ENCODE measurements at regions not wholly inside any gene's neighbourhood (a gene's known extent, or its start where the extent isn't known, plus 50 kb on each side); places are given as distances from the start of the nearest gene placed in this dataset.
"Not testable (repeated sequence)": the region's sequence is repeated elsewhere in the genome, so short reads cannot be mapped to it uniquely, and the experiment has no call there.

DNA sequence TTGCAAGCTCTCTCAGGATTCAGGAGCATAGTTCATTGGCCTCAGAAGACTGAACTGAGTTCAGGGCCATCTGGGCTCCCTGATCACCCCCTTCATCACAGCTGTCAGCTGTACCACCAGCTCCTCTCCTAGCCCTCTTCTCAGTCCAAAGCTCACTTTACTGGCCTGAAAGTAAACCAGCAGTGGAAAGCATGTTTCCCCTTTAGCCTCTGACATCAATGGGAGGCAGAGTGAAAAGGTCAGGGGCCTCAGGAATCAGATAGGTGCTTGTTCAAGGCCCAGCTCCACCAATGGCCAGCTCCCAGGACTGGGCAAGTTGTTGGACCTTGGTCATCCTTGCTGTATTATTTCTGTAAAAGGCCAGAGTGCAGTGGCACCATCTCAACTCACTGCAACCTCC, 223.4 kb downstream of the TLE3 start:
- DNase-seq: no peak

DNA sequence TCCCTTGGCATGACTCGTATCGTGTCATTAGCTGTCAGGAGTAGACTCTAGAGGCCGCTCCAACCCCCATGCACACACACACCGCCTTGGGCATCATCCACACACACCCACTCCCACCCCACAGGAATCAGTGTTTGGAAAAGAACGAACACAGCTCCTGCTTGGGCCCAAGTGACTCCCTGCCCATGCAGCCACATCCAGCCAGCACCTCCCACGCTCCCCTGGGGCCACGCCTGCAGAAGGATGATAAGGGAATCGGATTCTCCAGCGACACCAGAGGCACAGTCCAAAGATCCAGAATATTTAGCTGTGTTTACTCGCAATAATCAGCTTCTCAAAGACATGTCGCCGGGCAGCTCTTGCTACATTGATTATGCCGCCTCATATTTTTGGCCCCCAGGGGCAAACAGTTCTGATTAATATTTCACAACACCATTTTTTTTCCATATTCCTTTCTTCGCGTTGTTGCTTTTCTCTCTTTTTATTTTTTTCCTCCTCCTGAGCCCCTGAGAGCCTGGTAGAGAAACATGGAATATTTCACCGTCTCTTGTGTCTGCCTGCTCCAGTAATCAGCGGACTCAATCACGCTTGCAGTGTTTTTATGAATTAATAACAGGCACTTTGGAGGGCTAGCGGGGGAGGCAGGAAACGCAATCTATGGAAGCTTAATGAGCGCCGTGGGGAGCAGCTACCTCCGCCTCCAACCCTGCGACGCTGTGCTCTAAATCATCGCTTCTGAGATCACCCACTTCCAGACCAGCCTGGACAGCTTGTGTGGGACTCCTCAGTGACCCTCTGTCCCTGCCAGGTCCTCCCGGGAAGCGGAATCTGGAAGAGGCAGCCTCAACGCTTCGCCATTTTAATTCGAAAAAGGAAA, 221.4 kb downstream of the TLE3 start:
- no peak for DNase-seq

GRCh38 chr15:69879963-69880362, 217.8 kb downstream of the TLE3 start:
- DNase-seq: not testable (repeated sequence)

- DNase-seq: no peak
Observed at GRCh38 chr15:69880571-69881301, 217.0 kb downstream of the TLE3 start.

DNA sequence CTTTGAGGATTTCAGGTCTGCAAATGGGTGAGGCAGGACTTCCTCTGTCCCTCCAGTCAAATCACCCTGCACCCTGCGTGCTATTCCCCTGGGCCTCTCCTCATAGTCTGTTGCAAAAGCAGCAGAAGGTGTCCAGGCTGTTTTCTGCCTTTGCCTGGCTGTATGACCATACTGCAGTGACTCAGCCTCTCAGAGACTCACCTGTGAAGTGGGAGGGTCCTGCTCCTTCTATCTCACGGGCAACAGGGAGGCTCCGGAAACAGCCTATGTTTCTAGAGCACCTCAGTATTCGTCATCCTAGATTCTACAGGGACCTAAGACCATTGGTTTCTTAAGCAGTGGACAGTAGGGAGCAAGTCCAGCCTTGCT, 216.4 kb downstream of the TLE3 start:
- DNase-seq: no peak

- peak; percentile 50 for DNase-seq
Observed at GRCh38 chr15:69881766-69882165, 216.0 kb downstream of the TLE3 start.

DNA sequence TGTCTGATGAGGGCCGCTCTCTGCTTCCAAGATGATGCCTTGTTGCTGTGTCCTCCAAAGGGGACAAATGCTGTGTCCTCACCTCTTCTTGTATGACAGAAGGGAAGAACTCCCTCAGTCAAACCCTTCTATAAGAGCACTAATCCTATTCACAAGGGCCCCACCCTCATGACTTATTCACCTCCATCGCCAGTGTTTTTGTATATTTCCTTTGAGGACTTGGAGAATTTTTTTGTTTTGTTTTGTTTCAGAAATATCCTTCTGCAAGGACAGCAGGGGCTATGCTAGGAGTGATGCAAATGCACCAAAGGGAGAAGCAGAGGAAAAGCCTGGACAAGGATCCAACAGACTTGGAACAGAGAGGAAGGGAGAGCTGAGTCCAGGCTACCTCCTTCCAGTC, 214.4 kb downstream of the TLE3 start:
- DNase-seq: no peak

DNA sequence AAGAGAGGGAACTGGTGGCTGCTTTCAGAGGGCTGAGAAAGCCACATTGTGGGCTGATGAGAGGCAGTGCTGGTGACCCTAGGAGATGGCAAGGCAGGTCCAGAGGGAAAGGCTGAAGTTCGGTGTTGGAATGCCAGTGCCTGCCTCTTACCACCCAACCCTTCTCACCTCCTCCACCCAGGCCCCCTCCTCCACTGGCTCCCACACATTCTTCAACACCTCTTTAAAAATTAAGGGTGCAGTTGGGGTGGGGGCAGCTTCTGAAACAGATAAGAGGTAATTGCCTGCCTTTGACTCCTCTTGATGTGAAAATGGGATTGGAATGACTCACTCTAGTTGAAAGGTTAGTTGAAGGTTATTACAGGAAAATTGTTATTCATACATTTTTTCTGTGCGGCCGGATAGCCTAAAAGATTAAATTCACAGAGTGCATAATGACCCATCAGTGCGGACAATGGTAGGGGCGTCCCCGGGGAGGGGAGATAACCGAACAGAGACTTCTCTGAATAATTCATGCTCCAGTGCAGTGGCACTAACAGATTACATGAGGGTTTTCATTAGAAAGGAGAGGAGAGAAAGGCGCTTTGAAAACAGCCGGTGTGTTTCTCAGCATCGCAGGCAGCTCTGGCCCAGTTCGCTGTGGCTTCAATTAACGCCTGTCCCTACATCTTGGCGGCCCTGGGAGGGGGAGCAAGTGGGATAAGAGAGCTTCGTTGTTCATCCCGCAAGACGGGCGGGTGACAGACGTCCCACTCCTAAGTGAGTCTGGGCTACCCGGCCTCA, 212.4 kb downstream of the TLE3 start:
- no peak for DNase-seq

GRCh38 chr15:69887009-69887408, 210.7 kb downstream of the TLE3 start:
- DNase-seq: no peak

DNA sequence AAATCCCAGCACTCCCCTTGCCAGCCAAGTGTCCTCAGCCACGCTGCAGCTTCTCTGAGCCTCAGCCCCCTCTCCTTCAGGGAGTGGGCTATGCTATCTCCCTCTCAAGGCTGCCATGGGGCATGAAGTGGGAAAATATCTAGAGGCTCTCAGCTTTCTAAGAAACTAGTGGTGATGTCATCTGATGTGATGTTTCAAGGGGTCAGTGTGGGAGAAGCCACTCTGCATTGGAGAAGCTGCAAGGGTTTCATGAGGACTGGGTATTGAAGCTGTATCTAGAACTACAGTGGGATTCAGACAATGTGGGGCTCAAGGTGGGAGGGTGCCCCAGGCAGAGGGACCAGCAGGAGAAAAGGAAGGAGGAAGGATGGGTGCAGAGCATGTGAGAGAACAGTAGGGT, 210.2 kb downstream of the TLE3 start:
- DNase-seq: no peak

- DNase-seq: no peak
Observed at GRCh38 chr15:69888406-69888805, 209.3 kb downstream of the TLE3 start.

DNA sequence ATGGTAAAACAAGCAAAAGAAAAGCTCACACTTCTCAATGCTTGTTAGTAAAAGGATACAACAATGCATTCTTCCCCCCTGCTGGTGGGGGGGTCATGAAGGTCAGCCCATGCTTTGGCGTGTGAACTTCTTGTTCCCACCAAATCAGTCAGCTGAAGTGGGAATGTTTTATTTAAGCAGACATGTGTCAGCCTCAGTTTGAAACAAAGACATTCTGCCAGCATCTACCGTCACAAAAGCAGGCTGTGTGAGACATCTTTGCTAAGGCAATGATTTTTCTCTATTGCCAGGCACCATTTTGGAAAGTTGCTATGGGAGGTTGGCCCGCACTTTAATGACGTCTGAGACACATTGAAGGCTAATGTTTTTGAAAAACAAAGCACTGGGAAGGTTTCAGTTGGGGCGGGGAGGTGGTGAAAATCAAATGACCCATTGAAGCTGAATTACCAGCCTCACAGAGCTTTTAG, 206.6 kb downstream of the TLE3 start:
- no peak for DNase-seq

DNA sequence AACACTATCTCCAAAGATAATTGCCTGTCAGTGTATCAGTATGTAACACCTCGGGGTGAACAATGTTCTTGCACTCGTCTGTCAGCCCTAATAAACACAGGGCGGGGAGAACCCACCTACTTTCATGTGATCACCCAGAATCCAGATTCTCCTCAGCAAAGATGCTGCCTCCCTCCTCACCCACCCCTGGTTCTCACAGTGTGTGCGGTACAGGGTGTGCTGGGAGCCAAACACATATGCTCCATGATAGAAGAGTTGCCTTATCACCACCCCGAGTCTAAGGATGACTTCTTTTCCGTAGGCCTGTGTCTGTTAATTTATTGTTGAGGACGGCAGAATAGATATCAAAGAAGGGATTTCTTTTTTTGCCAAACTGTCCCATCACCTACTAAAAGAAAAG, 206.1 kb downstream of the TLE3 start:
- DNase-seq: no peak

DNA sequence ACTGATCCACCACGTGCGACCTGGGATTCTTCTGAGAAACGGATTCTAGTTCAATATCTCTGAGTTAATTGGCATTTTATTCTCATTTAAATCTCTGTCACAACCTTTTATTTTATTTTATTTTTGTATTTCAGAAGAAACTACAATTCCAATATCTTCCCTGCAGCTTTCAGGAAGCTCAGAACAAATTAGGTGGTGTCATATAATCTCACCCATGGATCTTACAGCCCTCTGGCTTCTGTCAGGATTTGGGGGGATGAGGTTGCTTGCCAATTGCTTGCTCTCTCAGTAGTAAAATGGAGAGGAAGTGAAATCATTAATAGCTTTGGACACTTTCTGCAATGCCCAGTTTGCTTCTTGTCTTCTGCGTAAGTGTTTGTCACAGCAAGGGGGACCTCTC, 205.4 kb downstream of the TLE3 start:
- DNase-seq: no peak

DNA sequence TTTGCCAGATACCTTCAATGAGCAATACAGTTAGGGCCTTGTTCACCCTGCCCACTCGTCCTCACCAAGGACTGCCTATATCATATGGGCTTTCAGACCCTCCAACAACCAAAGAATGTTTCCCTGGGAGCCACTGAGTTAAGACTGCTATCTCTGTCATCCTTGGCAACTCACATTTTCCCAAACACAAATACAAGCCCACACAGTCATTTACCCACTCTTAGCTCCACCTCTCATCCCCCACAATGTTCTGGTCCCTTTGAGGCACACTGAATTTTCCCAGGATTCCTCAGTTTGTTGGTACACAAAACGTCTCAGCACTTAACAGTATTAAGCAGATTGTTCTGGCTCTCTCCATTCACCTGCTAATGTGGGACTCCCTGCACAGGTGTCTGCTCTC, 204.6 kb downstream of the TLE3 start:
- no peak for DNase-seq

GRCh38 chr15:69893863-69894262, 203.9 kb downstream of the TLE3 start:
- peak; percentile 57 for DNase-seq

DNA sequence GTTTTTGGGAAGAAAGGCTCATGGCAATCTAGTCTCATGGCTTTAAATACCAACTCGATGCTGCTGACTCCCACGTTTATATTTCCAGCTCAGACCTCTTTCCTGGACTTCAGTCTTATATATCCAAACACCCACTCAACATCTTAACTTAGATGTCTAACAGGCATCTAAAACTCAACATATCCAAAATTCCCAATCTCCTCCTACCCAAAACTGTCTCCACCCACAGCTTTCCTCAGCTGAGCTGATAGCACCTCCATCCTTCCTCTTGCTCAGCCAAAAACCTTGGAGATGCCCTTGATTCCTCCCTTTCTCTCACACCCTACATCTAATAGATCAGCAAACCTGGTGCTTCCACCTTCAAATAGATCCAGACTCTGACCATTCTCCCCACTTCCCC, 202.5 kb downstream of the TLE3 start:
- no peak for DNase-seq

DNA sequence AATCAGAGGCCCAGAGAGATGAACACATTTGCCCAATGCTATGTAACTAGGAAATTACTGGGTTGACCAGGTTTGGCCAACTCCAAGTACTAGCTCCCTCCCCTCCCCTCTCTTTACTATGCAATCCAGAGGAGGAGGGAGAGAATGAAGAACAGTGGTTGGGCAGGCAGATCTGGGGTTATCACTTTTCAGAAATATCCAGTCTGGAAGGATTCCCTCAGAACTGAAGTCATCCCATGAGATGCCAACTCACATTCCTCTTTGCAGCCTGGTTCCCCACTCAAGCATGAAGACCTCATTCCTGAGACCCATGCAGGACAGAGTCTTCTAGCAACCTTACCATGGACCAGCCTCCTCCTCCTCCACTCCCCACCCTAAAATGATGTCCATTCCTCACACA, 201.1 kb downstream of the TLE3 start:
- DNase-seq: no peak

GRCh38 chr15:69897061-69897460, 200.7 kb downstream of the TLE3 start:
- DNase-seq: no peak

DNA sequence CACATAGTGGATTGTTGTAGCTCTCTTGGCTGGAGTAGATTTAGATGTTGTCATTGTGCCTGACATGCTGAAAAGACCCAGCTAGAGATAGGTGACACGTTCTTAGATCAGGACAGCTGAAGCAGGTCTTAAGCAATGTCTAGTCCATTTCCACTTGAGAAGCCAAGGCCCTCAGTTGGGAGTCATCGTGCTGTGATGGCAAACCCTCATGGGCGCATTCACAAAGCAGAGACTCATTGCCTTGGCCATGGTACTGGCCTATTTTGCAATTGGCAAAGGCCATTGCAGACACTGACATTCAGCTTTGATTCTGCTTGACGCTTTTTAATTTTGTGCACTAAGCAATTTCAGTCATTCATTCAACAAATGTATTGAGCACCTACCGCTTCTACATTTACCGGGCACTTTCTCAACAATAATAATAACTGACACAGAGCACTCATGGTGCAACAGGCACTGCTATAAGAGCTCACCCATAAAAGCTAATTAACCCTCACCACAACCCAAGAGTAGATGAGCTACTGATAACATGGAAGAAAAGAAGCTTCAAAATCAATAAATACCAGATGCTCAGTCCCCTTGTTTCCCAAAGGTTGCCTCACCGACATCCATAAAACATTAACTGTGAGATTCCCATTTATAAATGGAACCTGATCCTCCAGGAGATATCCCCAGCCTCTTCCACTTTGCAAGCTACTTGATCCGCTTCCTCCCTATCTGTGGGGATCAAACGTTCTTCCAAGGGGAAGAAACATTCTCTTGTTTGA, 200.1 kb downstream of the TLE3 start:
- peak; percentile 12 for DNase-seq

DNA sequence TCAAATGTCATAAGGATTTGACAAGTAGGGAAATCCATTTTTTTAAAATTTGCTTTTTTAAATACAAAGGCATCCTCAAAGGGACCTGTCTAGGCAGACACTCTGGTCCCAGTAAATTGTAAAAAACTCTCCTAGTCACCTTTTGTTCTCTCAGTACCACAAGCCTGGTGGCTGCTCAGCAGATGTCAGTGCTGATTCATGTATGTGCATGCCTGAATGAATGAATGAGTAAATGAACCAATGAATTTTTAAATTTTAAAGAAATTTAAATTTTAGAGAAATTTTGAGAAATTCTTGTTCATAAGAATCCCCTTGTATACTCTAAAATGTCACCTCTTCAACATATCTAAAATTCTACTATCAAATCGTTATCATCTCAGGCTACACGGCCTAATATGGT, 199.5 kb downstream of the TLE3 start:
- no peak for DNase-seq

DNA sequence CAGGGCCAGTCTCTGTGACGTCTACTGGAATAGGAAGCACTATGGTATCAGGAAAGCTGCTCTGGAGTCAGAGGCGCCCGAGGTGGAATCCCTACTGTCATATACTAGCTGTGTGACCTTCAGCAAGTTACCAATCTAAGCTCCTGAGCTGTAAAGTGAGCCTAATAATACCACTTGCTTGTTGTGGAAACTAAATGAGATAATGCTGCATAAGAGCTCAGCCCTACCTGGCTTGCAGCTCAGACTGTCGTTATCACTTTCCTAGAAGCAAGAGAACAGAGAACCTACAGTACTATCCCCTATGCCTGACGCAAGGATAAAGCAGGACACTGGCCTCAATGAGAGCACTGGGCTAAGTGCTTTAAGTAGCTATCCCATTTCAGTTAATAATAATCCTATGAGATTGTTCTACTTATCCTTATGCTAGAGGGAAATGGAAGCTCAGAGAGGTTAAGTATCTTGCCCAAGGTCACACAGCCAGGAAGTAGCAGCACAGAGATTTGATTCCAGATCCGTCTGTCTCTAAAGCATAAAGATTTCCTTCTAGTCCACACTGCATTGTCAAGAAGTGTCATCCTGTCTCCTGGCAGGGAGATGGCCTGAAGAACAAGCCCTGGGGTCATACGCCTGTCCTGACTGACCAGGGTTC, 195.2 kb downstream of the TLE3 start:
- DNase-seq: no peak
